HG02884 (cell line): ENCODE measurements at regions not wholly inside any gene's neighbourhood (a gene's known extent, or its start where the extent isn't known, plus 50 kb on each side); places are given as distances from the start of the nearest gene placed in this dataset.
"Not testable (repeated sequence)": the region's sequence is repeated elsewhere in the genome, so short reads cannot be mapped to it uniquely, and the experiment has no call there.

ENCODE experiments used
- ATAC-seq: cut with Tn5 transposase; IDR thresholded peaks from one replicate; pipeline ENCODE4 v1.9.1; 2021; ENCODE audit warnings: mild to moderate bottlenecking, moderate library complexity; ENCODE audit not compliant: unreplicated experiment

DNA sequence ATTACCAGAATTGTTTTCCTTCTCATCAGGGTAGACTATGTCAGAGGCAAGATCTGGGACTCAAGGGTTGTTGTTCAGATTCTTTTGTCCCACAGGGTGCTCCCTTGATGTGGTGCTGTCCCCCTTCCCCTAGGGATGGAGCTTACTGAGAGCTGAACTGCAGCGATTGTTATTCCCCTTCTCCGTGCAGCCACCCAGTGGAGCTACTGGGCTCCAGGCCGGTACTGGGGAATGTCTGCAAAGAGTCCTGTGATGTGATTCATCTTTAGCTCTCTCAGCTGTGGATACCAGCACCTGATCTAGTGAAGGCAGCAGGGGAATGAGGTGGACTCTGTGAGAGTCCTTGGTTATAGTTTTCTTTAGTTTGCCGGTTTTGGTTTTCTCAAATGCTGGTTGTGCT is 247.4 kb upstream of the HAND2 start:
- ATAC-seq: no peak

DNA sequence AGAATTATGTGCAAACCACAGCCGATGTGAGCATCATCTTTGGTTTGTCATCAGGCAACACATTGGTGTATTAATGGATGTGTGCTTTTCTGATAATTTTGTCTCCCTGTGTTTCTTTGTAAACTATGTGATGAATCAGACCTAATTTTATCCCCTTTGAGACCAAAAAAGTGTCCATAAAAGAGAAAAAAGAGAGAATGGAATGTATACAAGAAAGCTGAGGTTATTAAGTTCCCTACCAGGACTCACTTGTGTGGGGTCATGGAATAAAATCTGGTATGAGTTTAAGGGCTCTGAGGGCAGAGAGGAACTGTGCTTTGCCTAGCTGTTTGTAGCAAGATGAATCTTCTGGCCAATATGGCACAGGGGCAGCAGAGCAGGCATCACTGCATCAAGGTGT is 239.5 kb upstream of the HAND2 start:
- no peak for ATAC-seq

DNA sequence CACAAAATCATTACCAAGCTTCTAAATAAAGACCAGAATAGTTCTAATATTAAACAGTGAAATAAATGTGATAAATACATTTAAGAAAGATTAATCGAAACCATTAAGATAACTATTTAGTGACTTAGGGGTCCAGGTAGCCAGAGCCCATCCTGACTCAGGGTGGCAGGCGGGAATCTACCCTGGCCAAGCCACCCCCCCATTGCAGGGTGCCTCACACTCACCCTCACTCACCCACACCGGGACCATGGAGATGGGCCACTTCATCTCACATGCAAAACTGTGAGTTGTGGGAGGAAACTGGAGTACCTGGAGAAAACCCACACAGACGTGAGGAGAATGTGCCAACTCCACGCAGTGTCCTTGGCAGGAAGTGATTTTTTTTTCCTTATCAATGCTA is 237.6 kb upstream of the HAND2 start:
- ATAC-seq: no peak

DNA sequence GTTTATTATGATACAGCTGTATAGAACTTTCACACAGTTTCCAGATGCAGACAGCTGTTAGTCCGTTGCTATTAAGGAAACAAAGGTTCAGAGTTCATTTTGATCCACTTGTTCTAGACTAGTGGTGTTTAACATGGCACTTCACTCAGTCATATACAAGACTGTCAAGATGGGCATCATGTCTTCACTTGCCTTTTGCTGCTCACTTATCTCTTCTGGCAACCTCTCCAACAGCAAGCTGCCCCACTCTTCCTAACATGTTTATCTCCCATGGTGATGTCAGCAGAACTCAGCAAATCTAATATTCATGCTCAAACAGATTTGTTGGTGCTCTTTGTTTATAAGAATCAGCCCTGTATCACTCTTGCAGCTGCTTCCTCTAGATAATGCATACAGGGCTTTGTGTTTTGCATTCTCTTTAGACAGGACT is 236.2 kb upstream of the HAND2 start:
- ATAC-seq: no peak

DNA sequence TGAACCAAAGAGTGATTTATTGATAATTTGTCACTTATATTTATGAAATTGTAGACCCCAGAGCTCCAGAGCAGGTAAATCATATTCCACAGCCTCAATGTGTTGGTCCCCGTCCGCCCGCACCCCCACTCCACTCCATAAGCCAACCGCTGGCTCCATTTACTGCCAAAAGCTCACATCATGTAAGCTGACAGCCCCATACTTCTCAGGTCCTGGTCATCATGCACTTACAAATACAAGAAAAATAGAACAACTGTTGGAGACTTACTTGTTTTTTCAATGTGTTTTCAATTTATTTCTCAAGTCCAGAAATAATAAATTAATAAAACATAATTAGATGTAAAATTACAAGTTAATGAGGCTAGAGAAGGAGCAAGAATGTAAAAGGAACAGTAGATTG is 235.7 kb upstream of the HAND2 start:
- no peak for ATAC-seq

DNA sequence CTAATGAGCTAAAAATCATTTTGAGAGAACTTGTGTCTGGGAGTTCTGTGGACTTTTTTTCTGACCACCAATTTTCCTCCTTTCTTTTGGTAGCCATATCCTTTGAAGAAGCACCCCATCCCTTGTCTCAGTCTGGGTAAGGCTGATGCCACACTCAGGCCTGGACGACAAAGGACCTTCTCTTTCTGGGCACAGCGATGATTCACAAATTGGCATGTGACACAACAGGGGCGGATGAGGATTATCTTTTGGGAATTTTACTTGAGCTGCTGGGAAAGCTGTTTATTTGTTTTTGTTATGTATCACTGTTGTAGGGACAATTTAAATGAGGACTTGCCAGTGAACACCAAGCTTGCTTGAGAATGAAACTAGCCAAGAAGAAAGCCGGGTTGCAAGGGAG is 233.4 kb upstream of the HAND2 start:
- no peak for ATAC-seq

DNA sequence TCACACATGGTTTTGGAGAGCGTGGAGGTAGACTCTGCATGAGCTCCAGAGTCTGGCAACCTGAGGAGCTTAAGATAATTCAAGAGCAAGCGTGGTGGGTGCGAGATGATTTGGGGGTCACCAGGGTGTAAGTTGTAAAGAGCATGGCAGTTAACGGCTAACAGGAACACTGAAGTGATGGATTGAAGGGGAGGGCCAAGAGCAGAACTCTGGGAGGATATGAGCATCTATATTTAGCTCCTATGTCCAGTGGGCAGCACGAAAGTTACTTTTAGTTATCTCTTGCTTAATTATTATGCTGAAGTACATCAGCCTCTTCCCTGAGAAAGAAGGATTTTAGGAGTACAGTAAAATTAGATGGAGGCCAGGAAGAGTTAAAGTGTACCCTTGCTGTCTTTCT is 231.9 kb upstream of the HAND2 start:
- no peak for ATAC-seq

DNA sequence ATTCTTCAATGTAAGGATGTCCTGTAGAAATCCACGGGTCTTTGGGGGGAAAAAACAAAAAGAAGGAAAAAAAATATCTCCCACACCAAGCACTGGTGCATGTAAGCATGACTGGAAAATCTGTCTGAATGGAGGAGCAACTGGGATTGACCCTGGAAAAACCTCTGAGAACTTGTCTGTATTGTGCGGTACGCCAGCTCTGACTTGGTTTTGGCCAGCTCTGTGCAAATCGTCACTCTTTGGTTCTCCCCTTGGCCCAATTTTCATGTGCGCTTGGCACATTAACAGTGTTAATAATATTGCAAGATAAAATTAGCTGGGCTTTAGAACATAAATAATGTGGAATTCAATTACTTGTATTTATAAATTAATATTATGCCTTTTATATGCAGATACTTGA is 231.2 kb upstream of the HAND2 start:
- no peak for ATAC-seq

DNA sequence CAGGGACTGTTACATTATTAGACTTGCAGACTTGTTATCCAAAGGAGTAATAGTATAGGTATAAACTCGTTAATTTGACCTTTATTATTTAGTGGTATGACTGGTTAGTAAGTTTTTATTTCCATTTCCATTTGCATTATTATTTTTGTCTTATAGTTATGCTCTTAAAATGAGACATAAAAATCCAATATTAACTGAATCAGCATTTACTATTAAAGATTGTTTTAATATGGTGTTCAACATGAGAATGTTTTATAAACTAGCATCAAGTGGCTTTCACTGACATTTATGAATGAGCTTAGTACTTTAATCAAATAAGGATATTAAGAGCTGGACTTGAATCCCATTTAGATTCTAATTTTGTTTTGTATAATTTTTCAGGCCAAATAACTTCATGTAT is 228.1 kb upstream of the HAND2 start:
- ATAC-seq: no peak

DNA sequence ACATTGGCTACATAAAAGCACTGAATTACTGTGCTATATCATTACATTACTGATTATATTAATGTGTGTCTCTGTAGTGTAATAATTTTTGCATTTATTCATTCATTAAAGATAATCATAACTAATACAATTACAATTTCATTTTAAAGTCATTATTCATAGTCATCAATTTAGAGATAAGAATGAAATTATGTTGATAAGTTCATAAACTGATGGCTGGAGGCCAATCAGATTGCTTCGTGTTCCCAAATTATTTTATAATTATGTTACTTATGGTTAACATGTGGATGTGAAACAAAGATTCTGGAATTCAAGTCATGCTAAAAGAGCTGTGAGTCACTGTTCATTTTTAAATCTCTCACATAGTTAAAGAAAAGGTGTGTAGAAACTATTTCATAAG is 223.4 kb upstream of the HAND2 start:
- ATAC-seq: no peak

DNA sequence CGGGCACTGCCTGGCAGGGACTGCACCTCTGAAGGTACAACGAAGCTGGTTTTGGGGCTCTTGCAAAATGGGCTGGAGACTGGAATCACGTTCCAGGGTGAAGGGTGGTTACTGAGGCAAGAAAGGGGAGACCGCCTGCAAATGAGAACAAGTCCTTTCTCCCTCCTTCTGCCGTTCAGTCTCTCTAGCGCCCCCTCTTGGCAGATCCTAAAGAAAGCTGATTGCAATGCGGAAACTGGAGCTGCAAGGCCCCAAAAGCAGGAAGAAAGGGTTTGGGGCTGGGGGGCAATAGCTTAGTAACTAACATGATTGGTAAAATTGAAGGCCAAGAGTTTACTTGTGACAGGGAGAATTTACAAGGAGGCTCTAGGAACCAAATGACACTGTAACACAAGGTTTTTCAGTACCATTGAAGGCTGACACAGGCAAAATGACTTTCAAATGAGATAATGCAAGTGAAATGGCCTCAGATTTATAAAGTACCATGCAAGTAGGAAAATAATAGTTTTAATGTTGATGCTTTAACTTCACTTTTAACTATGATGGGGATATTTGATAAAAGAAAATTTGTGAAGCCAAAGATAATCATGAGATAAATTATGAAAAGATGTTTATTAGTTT is 222.7 kb upstream of the HAND2 start:
- ATAC-seq: peak; percentile 70

DNA sequence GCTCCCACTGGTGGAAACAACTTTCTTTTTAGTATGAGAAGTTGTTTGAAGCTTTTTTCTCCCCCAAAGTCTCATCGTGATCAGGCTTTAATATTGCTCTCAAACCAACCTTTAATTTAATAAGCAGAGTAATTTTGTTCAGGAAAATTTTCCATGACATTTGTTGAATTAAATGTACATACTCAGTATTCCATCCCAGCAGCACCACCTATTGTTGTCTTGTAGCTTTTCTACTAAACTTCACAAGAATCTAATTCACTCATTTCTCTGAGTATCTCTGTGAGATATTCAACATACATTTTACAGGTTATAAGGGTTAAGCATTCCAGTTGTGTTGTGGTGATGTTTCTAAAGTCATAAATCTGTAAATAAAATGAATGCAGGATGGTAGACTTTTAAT is 218.3 kb upstream of the HAND2 start:
- no peak for ATAC-seq

DNA sequence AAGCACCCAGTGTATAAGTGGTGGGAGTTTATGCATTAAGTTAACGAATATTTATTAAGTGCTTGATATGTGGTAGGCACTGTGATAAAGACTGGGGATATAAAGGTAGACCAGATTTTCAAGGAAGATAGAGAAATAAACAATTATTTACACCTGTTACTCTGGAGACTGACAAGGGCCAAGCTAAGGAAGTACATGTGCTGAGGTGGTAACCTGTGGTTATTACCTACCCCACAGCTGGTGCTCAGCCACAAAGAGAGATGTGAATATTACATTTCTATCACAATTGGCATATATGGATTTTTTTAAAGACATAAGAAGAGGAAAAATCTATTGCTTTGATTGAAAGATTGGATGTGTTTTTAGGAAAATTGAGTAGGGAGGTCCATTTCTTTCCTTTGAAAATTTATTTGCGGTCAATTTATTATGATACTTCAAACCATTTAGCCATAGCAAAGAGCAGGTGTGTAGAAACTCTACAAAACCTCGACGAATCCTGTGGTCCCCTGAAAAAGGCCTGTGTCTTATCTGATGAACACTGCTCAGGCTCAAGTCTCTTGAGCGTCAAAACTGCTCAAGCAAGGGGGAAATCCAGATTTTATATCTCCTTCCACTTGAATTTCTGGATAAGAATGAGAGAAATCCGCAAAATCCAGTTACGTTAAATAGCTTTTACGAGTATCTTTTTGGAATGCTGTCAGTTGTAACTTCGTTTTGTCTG is 217.7 kb upstream of the HAND2 start:
- no peak for ATAC-seq

DNA sequence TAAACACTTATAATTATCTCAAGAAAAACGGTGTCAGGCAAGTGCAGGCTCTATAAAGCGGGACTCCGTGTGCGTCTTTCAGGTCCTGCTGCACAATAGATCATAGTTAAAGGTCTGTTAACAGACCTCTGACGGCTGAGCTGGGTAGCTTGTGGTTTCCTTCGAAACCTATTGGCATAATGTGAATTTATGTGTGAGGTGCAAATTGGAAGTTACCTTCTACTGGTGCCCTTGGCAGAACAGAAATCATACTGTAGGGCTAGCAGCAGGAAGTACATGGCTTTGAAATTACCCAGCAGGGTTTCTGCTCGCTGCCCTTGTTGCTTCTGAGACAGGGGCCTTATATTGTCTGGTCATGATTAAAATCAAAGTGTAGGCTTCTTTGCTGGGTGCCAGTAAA is 216.4 kb upstream of the HAND2 start:
- no peak for ATAC-seq

DNA sequence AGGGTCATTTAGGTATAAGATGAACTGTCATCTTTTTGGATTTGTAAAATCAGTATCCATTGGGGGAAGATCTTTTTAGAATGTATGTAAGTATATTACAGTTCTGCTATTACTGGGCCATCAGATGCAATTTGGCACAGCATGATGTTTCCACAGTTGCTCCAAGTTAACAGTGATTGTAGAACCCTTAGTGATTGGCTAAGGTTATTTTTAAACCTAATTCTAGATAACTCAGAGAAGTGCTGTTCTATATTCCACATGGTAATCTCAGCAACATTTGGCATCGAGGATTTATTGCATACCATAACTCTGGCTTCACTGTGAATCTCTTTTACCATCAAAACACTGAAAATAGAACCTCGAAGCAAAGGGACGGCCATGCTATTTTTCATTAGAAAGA is 215.7 kb upstream of the HAND2 start:
- ATAC-seq: no peak

DNA sequence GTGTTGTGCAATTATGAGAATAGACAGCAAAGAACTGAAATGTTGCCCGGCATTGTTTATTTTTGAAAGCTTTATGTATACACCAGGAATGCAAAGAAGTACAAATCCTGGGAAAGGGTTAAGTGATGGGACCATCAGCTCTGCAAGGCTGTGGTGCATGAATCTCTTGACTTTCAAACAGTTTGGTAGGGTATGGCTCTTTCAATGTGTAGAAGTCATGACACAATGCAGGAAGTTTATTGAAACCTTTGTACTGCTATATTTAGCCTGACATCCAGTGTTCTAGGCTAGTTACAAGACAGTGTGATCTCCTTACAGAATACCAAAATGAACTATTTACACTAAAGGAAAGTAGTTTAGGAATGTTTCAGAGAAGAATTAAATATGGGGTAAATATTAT is 206.8 kb upstream of the HAND2 start:
- ATAC-seq: no peak

DNA sequence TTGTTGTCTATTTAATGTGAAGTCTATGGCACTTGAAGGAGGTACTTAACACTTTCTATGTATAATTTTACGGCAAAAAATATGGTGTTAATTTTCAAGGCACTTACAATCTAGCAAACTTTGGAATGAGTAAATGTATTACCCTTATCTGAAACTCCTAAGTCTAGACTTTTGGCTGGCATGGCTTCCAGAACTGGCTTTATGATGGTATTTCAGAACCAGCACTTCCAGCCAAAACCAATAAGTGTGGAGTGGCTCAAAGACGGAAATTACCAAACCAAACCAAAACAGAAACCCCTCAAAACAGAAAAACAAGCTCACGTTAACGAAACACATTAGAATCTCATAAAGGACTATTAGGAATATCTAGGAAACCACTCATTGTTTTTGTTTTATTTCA is 205.6 kb upstream of the HAND2 start:
- ATAC-seq: no peak

DNA sequence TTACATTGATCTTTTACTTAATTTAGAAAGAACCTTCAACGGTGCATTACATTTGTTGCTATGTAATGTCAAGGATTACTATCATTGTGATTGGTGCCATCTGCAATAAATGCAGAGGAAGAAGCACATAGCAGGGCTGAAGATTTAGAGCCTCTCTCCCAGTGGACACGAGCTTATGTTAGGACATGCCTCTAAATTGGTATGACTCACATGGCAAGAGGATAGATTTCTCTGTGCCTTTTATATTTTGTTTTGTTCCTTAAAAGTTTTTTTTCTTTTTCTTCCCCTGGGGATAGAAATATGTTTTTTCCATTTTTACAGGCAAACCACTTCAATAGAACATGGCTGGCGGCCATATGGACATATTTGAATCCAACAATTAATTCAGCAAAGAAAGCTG is 205.0 kb upstream of the HAND2 start:
- ATAC-seq: no peak

DNA sequence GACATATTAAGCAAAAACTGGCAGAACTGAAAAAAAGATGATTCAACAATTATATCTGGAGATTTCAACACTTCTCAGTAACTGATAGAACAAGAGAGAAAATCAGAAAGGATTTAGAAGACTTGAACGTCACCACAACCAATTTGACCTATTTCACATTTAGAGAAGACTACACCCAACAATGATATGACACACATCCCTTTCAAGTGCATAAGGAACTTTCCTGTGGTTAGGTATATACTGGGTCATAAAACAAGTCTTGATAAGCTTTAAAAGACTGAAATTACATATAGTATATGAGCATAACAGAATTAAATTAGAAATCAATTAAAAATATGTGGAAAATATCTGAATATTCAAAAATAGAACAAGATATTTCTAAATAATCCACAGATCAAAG is 201.2 kb upstream of the HAND2 start:
- ATAC-seq: no peak

DNA sequence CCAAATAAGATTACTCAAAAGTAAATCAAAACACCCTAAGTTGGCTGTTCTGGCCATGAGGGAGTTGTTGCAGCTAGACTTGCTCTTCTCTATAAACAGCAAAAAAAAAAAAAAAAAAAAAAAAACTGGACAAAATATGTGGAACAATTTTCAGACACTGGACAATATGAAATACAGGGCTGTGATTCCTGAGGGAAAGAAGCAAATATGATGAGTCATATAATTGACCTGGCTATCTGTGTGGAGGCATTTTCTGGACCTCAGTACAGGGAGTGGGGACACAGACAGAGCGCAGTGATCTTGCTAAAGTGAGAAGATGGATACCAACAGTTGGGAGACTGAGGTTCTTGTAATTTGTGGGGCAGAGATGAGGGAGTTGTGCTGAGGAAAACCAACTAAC is 192.0 kb upstream of the HAND2 start:
- no peak for ATAC-seq

DNA sequence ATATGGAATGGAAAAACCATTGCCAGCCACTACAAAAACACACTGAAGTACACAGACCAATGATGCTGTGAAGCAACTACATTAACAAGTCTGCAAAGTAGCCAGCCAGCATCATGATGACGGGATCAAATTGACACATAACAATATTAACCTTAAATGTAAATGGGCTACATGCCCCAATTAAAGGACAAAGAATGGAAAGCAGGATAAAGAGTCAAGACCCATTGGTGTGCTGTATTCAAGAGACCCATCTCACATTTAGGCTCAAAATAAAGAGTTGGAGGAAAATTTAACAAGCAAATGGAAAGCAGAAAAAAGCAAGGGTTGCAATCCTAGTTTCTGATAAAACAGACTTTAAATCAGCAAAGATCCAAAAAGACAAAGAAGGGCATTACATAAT is 188.5 kb upstream of the HAND2 start:
- ATAC-seq: not testable (repeated sequence)

DNA sequence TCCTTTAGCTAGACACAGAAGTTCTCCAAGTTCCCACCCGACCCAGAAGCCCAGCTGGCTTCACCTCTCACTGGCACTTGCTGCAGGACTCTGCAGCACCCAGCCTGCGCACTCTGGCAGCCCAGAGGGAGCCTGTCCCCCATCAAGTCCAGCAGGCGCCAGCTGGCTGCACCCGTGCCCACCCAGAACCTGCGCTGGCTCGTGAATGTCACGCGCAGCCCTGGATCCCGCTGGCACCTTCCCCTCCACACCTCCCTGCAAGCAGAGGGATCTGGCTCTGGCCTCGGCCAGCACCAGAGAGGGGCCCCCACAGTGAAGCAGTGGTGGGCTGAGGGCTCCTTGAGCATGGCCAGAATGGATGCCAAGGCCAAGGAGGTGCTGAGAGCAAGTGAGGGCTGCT is 187.6 kb upstream of the HAND2 start:
- no peak for ATAC-seq

DNA sequence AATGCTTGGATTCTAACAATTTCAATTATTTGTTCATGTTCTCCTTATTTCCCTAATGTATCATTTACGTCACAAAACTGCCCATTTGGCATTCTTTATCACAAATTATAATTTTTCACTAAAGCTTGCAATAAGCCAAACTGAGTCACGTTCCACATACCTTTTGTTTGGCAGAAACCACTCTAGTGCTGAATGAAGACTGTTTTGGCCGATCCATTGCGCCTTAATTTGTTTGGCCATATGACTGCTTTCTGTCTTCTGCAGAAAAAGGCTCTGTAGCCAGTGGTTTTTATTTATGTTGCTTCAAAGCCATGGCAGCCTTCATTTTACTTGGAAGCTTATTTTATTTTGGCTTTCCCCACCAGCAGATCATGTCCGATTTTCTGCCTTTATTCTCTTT is 184.4 kb upstream of the HAND2 start:
- ATAC-seq: no peak
